GM23248 (cell line): ENCODE measurements at regions not wholly inside any gene's neighbourhood (a gene's known extent, or its start where the extent isn't known, plus 50 kb on each side); places are given as distances from the start of the nearest gene placed in this dataset.

Source experiments
- EZH2 ChIP-seq: fragments of 200-600 bp; sonication (generic); IDR thresholded peaks from 2 replicates; pipeline ENCODE4 v1.6.1; 2018; ENCODE audit warnings: antibody characterized with exemption, mild to moderate bottlenecking; ENCODE audit not compliant: insufficient read depth, poor library complexity, severe bottlenecking
- EZH2phosphoT487 ChIP-seq: fragments of 200-600 bp; sonication (generic); IDR thresholded peaks from 2 replicates; pipeline ENCODE4 v1.6.1; 2018; ENCODE audit warnings: antibody characterized with exemption, moderate library complexity, mild to moderate bottlenecking, low read depth; ENCODE audit not compliant: insufficient read depth

- TF ChIP-seq EZH2phosphoT487, result no peak
- no peak for TF ChIP-seq EZH2
Measured at GRCh38 chr16:79772784-79773183, 172.2 kb upstream of the MAF start.
